Astrocyte (in vitro differentiated cells and primary cell): ENCODE measurements at regions not wholly inside any gene's neighbourhood (a gene's known extent, or its start where the extent isn't known, plus 50 kb on each side); places are given as distances from the start of the nearest gene placed in this dataset.

ENCODE experiments used
- DNase-seq: peaks from one replicate; pipeline ENCODE4 v3.0.0-alpha.2; 2010; ENCODE audit warnings: low read depth
- FAIRE-seq: peaks from 2 replicates; lab custom pipeline; 2011; peaks lifted over from hg19 to GRCh38; lab: Jason Lieb, UNC
- H2AFZ ChIP-seq: 2 replicates; pipeline ENCODE4 v1.6.0; 2012; ENCODE audit warnings: low read depth, low read length, inconsistent platforms
- H3K27ac ChIP-seq: 2 replicates; pipeline ENCODE4 v1.5.1; 2011; ENCODE audit warnings: low read depth, low read length, inconsistent platforms
- H3K27me3 ChIP-seq: 2 replicates; pipeline ENCODE4 v1.6.0; 2011; ENCODE audit warnings: low read length, inconsistent platforms; ENCODE audit not compliant: insufficient read depth
- H3K36me3 ChIP-seq: 2 replicates; pipeline ENCODE4 v1.5.1; 2011; ENCODE audit warnings: low read length, inconsistent platforms; ENCODE audit not compliant: insufficient read depth
- H3K4me1 ChIP-seq: 2 replicates; pipeline ENCODE4 v1.5.1; 2011; ENCODE audit warnings: low read length, inconsistent platforms; ENCODE audit not compliant: insufficient read depth
- H3K4me2 ChIP-seq: 2 replicates; pipeline ENCODE4 v1.6.0; 2012; ENCODE audit warnings: low read length, inconsistent platforms
- H3K4me3 ChIP-seq: 2 replicates; pipeline ENCODE4 v1.5.1; 2011; ENCODE audit warnings: low read depth, mild to moderate bottlenecking, low read length, inconsistent platforms; ENCODE audit not compliant: insufficient read depth
- H3K79me2 ChIP-seq: 2 replicates; pipeline ENCODE4 v1.6.0; 2012; ENCODE audit warnings: mild to moderate bottlenecking, low read length, inconsistent platforms; ENCODE audit not compliant: insufficient read depth
- H3K9ac ChIP-seq: 2 replicates; pipeline ENCODE4 v1.6.0; 2012; ENCODE audit warnings: mild to moderate bottlenecking, low read length, inconsistent platforms
- H3K9me3 ChIP-seq: 2 replicates; pipeline ENCODE4 v1.5.1; 2012; ENCODE audit warnings: low read depth, mild to moderate bottlenecking, low read length, inconsistent platforms; ENCODE audit not compliant: insufficient read depth
- H4K20me1 ChIP-seq: 2 replicates; pipeline ENCODE4 v1.6.0; 2012; ENCODE audit warnings: low read length, inconsistent platforms; ENCODE audit not compliant: insufficient read depth
- H3K27ac Mint-ChIP-seq: one replicate; pipeline ENCODE4 v1.8.0; 2021; ENCODE audit warnings: mild to moderate bottlenecking, mixed read lengths; ENCODE audit not compliant: unreplicated experiment
- H3K27me3 Mint-ChIP-seq: one replicate; pipeline ENCODE4 v1.8.0; 2021; ENCODE audit warnings: low read depth, mixed read lengths; ENCODE audit not compliant: unreplicated experiment
- H3K36me3 Mint-ChIP-seq: one replicate; pipeline ENCODE4 v1.8.0; 2021; ENCODE audit warnings: low read depth, mixed read lengths; ENCODE audit not compliant: unreplicated experiment
- H3K4me1 Mint-ChIP-seq: one replicate; pipeline ENCODE4 v1.8.0; 2021; ENCODE audit warnings: low read depth, mixed read lengths; ENCODE audit not compliant: unreplicated experiment
- H3K4me3 Mint-ChIP-seq: one replicate; pipeline ENCODE4 v1.8.0; 2021; ENCODE audit warnings: mild to moderate bottlenecking, moderate library complexity, mixed read lengths; ENCODE audit not compliant: unreplicated experiment
- H3K9me3 Mint-ChIP-seq: one replicate; pipeline ENCODE4 v1.8.0; 2021; ENCODE audit warnings: mild to moderate bottlenecking, mixed read lengths; ENCODE audit not compliant: unreplicated experiment
- EZH2 ChIP-seq: IDR thresholded peaks from 2 replicates; pipeline ENCODE4 v1.6.1; 2012; ENCODE audit warnings: mild to moderate bottlenecking, low read length, inconsistent platforms; ENCODE audit not compliant: insufficient read depth
- TF ChIP-seq, protein P1 (sequence below): IDR thresholded peaks from 2 replicates; pipeline ENCODE4 v1.5.1; 2011; ENCODE audit warnings: low read depth, mild to moderate bottlenecking, inconsistent platforms, low read length, moderate library complexity; ENCODE audit not compliant: insufficient read depth

DNA sequence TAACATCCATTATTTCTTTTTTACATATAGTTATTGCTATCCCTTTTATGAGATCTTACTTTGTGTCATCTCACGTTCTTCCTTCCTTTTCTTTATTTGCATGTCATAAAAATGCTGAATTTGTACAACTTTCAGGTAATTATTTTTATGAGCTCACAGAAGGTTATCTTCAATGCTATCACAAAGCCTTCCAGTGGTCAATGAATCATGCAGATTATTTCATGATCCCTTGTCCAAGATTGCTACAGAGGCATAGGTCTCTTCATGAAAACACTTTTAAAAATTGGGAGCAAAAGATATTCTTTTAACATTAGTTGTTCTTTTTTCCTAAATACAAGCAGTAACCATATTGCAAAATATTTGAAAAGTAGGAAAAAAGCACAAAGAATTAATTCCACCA lies 880.1 kb upstream of the NR2F2 start:
- no peak overlapping the region for H3K4me2 ChIP-seq
- H3K79me2 ChIP-seq: no peaks in the 10 kb centered on the region
- H3K4me1 ChIP-seq: no peaks in the 10 kb centered on the region
- Mint-ChIP-seq H3K27ac (no peak overlapping the region), H3K9me3 (no peaks in the 10 kb centered on the region), H3K36me3 (no peaks in the 10 kb centered on the region), H3K4me3 (no peak overlapping the region), H3K4me1 (peaks cover 5% of the 10 kb centered on the region), H3K27me3 (no peaks in the 10 kb centered on the region)
- H2AFZ ChIP-seq: no peak overlapping the region
- no peak overlapping the region for H3K4me3 ChIP-seq
- H4K20me1 ChIP-seq: no peaks in the 10 kb centered on the region
- no peaks in the 10 kb centered on the region for H3K36me3 ChIP-seq
- H3K9ac ChIP-seq: no peak overlapping the region
- no peaks in the 10 kb centered on the region for H3K9me3 ChIP-seq
- TF ChIP-seq, protein P1, sequence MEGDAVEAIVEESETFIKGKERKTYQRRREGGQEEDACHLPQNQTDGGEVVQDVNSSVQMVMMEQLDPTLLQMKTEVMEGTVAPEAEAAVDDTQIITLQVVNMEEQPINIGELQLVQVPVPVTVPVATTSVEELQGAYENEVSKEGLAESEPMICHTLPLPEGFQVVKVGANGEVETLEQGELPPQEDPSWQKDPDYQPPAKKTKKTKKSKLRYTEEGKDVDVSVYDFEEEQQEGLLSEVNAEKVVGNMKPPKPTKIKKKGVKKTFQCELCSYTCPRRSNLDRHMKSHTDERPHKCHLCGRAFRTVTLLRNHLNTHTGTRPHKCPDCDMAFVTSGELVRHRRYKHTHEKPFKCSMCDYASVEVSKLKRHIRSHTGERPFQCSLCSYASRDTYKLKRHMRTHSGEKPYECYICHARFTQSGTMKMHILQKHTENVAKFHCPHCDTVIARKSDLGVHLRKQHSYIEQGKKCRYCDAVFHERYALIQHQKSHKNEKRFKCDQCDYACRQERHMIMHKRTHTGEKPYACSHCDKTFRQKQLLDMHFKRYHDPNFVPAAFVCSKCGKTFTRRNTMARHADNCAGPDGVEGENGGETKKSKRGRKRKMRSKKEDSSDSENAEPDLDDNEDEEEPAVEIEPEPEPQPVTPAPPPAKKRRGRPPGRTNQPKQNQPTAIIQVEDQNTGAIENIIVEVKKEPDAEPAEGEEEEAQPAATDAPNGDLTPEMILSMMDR: no peak
- no peak for TF ChIP-seq EZH2
- FAIRE-seq (no peak), DNase-seq (no peak)
- H3K27me3 ChIP-seq: no peaks in the 10 kb centered on the region
- H3K27ac ChIP-seq: no peak overlapping the region

DNA sequence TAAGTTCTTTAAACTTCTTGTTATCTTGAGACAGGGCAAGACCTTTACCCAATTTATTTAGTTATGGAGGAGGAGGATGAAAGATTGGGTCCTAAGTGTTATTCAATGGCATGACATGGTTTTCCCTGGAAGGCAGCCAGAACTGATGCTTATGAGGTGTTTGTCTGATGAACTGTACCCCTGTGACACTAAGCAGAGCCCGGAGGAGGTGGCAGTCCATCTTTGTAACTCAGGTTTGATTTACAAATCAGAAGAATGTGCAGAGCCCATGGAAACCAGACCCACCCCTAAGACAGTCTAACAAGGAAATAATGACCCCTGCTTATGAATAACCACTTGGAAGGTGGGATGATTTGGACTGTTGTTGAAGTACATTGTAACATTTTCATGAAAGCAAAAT lies 878.6 kb upstream of the NR2F2 start:
- no peak overlapping the region for H3K4me3 Mint-ChIP-seq
- H3K36me3 Mint-ChIP-seq: no peaks in the 10 kb centered on the region
- Histone ChIP-seq H3K4me2 (no peak overlapping the region), H3K79me2 (no peaks in the 10 kb centered on the region), H3K27me3 (no peaks in the 10 kb centered on the region), H4K20me1 (no peaks in the 10 kb centered on the region), H3K9ac (no peak overlapping the region), H3K27ac (no peak overlapping the region), H3K36me3 (no peaks in the 10 kb centered on the region), H3K9me3 (no peaks in the 10 kb centered on the region), H3K4me1 (no peaks in the 10 kb centered on the region), H2AFZ (no peak overlapping the region), H3K4me3 (no peak overlapping the region)
- TF ChIP-seq, protein P1: no peak
- no peak for TF ChIP-seq EZH2
- FAIRE-seq: no peak
- H3K27me3 Mint-ChIP-seq: no peaks in the 10 kb centered on the region
- H3K4me1 Mint-ChIP-seq: peaks cover 5% of the 10 kb centered on the region
- DNase-seq: no peak
- H3K27ac Mint-ChIP-seq: no peak overlapping the region
- H3K9me3 Mint-ChIP-seq: no peaks in the 10 kb centered on the region

DNA sequence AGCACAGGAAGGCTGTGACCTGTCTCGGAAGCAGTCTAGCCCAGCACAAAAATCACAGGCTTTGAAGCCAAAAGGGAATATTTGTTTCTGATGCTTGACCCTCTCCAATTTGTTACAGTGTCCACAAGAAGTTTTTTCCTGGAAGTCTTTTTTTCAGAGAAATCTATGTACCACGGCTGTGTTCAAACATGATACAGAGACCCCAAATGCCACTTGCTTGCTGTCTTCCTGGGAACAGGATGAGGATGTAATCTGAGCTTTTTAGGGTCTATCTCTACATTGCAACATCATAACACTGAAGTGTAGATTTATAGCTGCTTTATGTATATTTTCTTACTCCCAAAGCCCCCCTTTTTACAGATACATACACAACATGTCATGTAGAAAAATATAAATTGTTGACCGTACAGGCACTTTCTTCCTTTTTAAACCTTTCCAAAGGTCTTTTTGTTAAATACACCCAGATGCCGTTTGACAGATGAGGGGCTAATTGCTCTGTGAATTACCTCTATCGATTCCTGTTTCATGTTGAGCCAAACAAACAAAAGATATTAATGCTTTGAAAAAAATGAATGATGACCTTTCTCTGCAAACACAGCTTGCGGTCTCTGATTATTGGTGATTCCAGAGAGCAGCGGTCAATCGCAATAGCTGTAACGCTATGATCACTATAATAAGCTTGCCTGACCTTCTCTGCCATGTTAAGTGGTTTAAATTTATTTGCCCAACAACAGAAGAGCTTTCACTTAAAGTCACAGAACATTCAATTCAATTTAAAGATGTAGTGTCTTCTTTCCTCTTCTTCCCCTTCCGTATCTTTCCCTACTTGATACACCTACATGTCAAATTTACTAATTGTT lies 875.9 kb upstream of the NR2F2 start:
- no peaks in the 10 kb centered on the region for H4K20me1 ChIP-seq
- DNase-seq (no peak), FAIRE-seq (no peak)
- Mint-ChIP-seq H3K4me1 (no peaks in the 10 kb centered on the region), H3K36me3 (no peaks in the 10 kb centered on the region), H3K27ac (no peak overlapping the region), H3K27me3 (no peaks in the 10 kb centered on the region), H3K4me3 (no peak overlapping the region), H3K9me3 (no peaks in the 10 kb centered on the region)
- H3K9ac ChIP-seq: no peak overlapping the region
- H3K4me3 ChIP-seq: no peak overlapping the region
- H3K4me1 ChIP-seq: no peaks in the 10 kb centered on the region
- TF ChIP-seq, protein P1: no peak
- no peak for TF ChIP-seq EZH2
- no peaks in the 10 kb centered on the region for H3K9me3 ChIP-seq
- no peak overlapping the region for H3K27ac ChIP-seq
- no peaks in the 10 kb centered on the region for H3K36me3 ChIP-seq
- no peak overlapping the region for H2AFZ ChIP-seq
- no peak overlapping the region for H3K4me2 ChIP-seq
- no peaks in the 10 kb centered on the region for H3K79me2 ChIP-seq
- no peaks in the 10 kb centered on the region for H3K27me3 ChIP-seq
